Neural cell (in vitro differentiated cells): ENCODE measurements at regions not wholly inside any gene's neighbourhood (a gene's known extent, or its start where the extent isn't known, plus 50 kb on each side); places are given as distances from the start of the nearest gene placed in this dataset.

Experiments used
- H2AFZ ChIP-seq: fragments of 200-600, 300-800 bp; sonication (generic), shearing (Covaris generic); 2 replicates; pipeline ENCODE4 v1.6.0; 2014; ENCODE audit warnings: low read depth, mild to moderate bottlenecking, antibody characterized with exemption, low read length, moderate library complexity
- H3F3A ChIP-seq: fragments of 200-600 bp; shearing (Covaris generic); 2 replicates; pipeline ENCODE4 v1.6.1; 2016; ENCODE audit warnings: mild to moderate bottlenecking, moderate library complexity, mixed read lengths, antibody characterized with exemption, low read length; ENCODE audit not compliant: insufficient read depth, poor library complexity, severe bottlenecking
- H3K27ac ChIP-seq: fragments of 200-600, 300-800 bp; sonication (generic), shearing (Covaris generic); 2 replicates; pipeline ENCODE4 v1.5.1; 2014; ENCODE audit warnings: mild to moderate bottlenecking, low read length, moderate library complexity
- H3K27me3 ChIP-seq: fragments of 300-800, 200-600 bp; sonication (generic), shearing (Covaris generic); 2 replicates; pipeline ENCODE4 v1.6.0; 2014; ENCODE audit warnings: mild to moderate bottlenecking, low read depth, low read length, moderate library complexity; ENCODE audit not compliant: insufficient read depth
- H3K36me3 ChIP-seq: fragments of 300-800, 200-600 bp; sonication (generic), shearing (Covaris generic); 2 replicates; pipeline ENCODE4 v1.5.1; 2014; ENCODE audit warnings: mild to moderate bottlenecking, antibody characterized with exemption, low read length, moderate library complexity; ENCODE audit not compliant: insufficient read depth
- H3K4me2 ChIP-seq: fragments of 300-800, 200-600 bp; sonication (generic), shearing (Covaris generic); 2 replicates; pipeline ENCODE4 v1.6.0; 2014; ENCODE audit warnings: mild to moderate bottlenecking, low read length
- H3K4me3 ChIP-seq: fragments of 300-800, 200-600 bp; sonication (generic), shearing (Covaris generic); 2 replicates; pipeline ENCODE4 v1.5.1; 2014; ENCODE audit warnings: mild to moderate bottlenecking, low read length, moderate library complexity
- H3K79me2 ChIP-seq: fragments of 200-600 bp; shearing (Covaris generic); replicated peaks from 2 replicates; pipeline ENCODE4 v1.6.0; 2014; ENCODE audit warnings: mild to moderate bottlenecking, low read length, moderate library complexity; ENCODE audit not compliant: insufficient read depth
- H3K9ac ChIP-seq: fragments of 300-800, 200-600 bp; sonication (generic), shearing (Covaris generic); 2 replicates; pipeline ENCODE4 v1.6.1; 2016; ENCODE audit warnings: mild to moderate bottlenecking, low read length, mixed read lengths
- H3K9me2 ChIP-seq: fragments of 200-600 bp; shearing (Covaris generic); 2 replicates; pipeline ENCODE4 v1.6.1; 2016; ENCODE audit warnings: mild to moderate bottlenecking, low read length, mixed read lengths; ENCODE audit not compliant: insufficient read depth
- H3K9me3 ChIP-seq: fragments of 200-600, 300-800 bp; sonication (generic), shearing (Covaris generic); 2 replicates; pipeline ENCODE4 v1.6.1; 2016; ENCODE audit warnings: mild to moderate bottlenecking, mixed run types, low read length, moderate library complexity, mixed read lengths
- H4K20me1 ChIP-seq: fragments of 200-600 bp; shearing (Covaris generic); 2 replicates; pipeline ENCODE4 v1.6.1; 2016; ENCODE audit warnings: mild to moderate bottlenecking, mixed run types; ENCODE audit not compliant: insufficient read depth
- CTCF ChIP-seq: fragments of 450-650 bp; IDR thresholded peaks from 2 replicates; pipeline ENCODE4 v1.5.1; 2014; ENCODE audit warnings: antibody characterized with exemption, mild to moderate bottlenecking, moderate library complexity; ENCODE audit not compliant: poor library complexity, severe bottlenecking
- EP300 ChIP-seq: fragments of 450-650 bp; conservative IDR thresholded peaks from 2 replicates; pipeline ENCODE4 v1.6.1; 2014; ENCODE audit warnings: antibody characterized with exemption, mild to moderate bottlenecking, moderate library complexity; ENCODE audit not compliant: poor library complexity, severe bottlenecking
- EZH2 ChIP-seq: fragments of 200-600, 300-800 bp; shearing (Covaris generic), sonication (generic); IDR thresholded peaks from 2 replicates; pipeline ENCODE4 v1.6.1; 2014; ENCODE audit warnings: antibody characterized with exemption, low read length, borderline replicate concordance, mild to moderate bottlenecking; ENCODE audit not compliant: insufficient read depth, poor library complexity, severe bottlenecking
- MXI1 ChIP-seq: fragments of 450-650 bp; conservative IDR thresholded peaks from 2 replicates; pipeline ENCODE4 v1.6.1; 2014; ENCODE audit warnings: antibody characterized with exemption, mild to moderate bottlenecking; ENCODE audit not compliant: poor library complexity, severe bottlenecking
- POLR2AphosphoS5 ChIP-seq: IDR thresholded peaks from 2 replicates; pipeline ENCODE4 v1.6.1; 2012
- RAD21 ChIP-seq: fragments of 450-650 bp; conservative IDR thresholded peaks from 2 replicates; pipeline ENCODE4 v1.6.1; 2014; ENCODE audit warnings: antibody characterized with exemption, mild to moderate bottlenecking, moderate library complexity
- REST ChIP-seq: IDR thresholded peaks from 2 replicates; pipeline ENCODE4 v1.6.1; 2012; ENCODE audit warnings: borderline replicate concordance
- SMC3 ChIP-seq: fragments of 450-650 bp; conservative IDR thresholded peaks from 2 replicates; pipeline ENCODE4 v1.6.1; 2014; ENCODE audit warnings: antibody characterized with exemption, mild to moderate bottlenecking, moderate library complexity; ENCODE audit not compliant: poor library complexity
- TAF1 ChIP-seq: IDR thresholded peaks from 2 replicates; pipeline ENCODE4 v1.6.1; 2012; ENCODE audit warnings: low read depth

- peaks cover 6% of the 10 kb centered on the region for H3F3A ChIP-seq
- no peaks in the 10 kb centered on the region for H3K27me3 ChIP-seq
- no peaks in the 10 kb centered on the region for H4K20me1 ChIP-seq
- TF ChIP-seq EZH2 (no peak), MXI1 (no peak), TAF1 (no peak), CTCF (no peak), POLR2AphosphoS5 (peak; percentile 35), EP300 (peak; percentile 70), REST (no peak), SMC3 (peak; percentile 18), RAD21 (peak; percentile 9)
- no peak overlapping the region for H3K27ac ChIP-seq
- no peak overlapping the region for H2AFZ ChIP-seq
- H3K9me2 ChIP-seq: no peaks in the 10 kb centered on the region
- H3K79me2 ChIP-seq: no peaks in the 10 kb centered on the region
- no peak overlapping the region for H3K4me3 ChIP-seq
- no peaks in the 10 kb centered on the region for H3K36me3 ChIP-seq
- H3K9ac ChIP-seq: no peak overlapping the region
- no peaks in the 10 kb centered on the region for H3K9me3 ChIP-seq
- no peak overlapping the region for H3K4me2 ChIP-seq
Measured at GRCh38 chr5:123810746-123811340, 298.9 kb downstream of the CSNK1G3 start.

- H2AFZ ChIP-seq: no peak overlapping the region
- H3K27me3 ChIP-seq: no peaks in the 10 kb centered on the region
- no peaks in the 10 kb centered on the region for H4K20me1 ChIP-seq
- H3K79me2 ChIP-seq: no peaks in the 10 kb centered on the region
- H3K4me2 ChIP-seq: no peak overlapping the region
- no peaks in the 10 kb centered on the region for H3K36me3 ChIP-seq
- H3K9ac ChIP-seq: no peak overlapping the region
- TF ChIP-seq EZH2 (no peak), CTCF (no peak), TAF1 (no peak), RAD21 (no peak)
- no peak overlapping the region for H3K4me3 ChIP-seq
- no peaks in the 10 kb centered on the region for H3K9me2 ChIP-seq
- H3K9me3 ChIP-seq: no peaks in the 10 kb centered on the region
- peaks cover 6% of the 10 kb centered on the region for H3F3A ChIP-seq
- peak overlapping the region; percentile 11 for H3K27ac ChIP-seq
Measured at GRCh38 chr5:123810253-123810652, 298.3 kb downstream of the CSNK1G3 start.
